ENCODE measurements at regions not wholly inside any gene's neighbourhood (a gene's known extent, or its start where the extent isn't known, plus 50 kb on each side); places are given as distances from the start of the nearest gene placed in this dataset.

DNA sequence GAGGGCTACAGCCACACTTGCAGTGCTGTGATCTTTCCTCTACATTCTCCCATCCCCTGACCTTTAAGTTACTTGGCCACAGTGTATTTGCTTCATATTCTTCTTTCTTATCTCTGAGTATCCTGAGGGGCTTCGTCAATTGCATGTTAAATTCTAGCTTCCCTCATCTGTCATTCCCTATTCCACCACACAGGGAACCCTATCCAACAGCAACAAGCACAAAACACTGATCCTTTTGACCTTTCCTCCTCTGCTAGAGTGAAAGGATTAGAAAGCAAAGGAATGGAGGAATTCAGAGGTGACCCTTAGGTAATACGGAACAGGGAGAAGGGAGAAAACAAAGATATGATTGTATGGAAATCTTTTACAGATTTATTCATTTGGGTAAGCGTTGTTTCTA, 1061.7 kb upstream of the TENM4 start:
- TF ChIP-seq CTCF (IDR thresholded peaks at IDR 0.05), result no peak
- TF ChIP-seq POLR2A (IDR thresholded peaks at IDR 0.05), result no peak
